ENCODE measurements at regions not wholly inside any gene's neighbourhood (a gene's known extent, or its start where the extent isn't known, plus 50 kb on each side); places are given as distances from the start of the nearest gene placed in this dataset.

DNA sequence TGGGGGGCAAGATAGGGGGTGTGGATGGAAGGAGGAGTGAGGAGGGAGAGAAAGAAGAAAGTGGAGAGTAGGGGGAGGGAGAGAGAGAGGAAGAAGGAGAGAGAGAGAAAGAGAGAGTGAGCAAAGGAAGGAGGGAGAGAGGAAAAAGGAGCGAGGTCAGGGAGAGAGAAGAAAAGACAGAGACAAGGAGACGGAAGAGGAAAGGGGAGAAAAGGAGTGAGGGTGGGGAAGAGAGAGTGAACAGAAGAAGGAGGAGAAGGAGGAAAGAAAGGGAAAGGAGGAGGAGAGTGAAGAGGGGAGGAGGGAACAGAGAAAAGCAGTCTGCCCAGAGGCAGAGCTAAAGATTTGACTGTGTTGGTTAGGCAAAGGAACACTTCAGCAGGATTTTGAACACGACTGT is 181.6 kb downstream of the MID1IP1 start:
- DNase-seq: no peak
- Histone ChIP-seq H3K36me3 (ENCODE audit: control insufficient read depth, insufficient read depth, low read length) (no peaks in the 10 kb centered on the region), H3K27ac (ENCODE audit: insufficient read depth, low read length, poor library complexity, severe bottlenecking) (no peak overlapping the region), H3K27me3 (replicated peaks; ENCODE audit: control insufficient read depth, insufficient read depth, low read length, poor library complexity, severe bottlenecking) (no peaks in the 10 kb centered on the region), H3K4me1 (ENCODE audit: control insufficient read depth, insufficient read depth, low read length, poor library complexity, severe bottlenecking) (no peaks in the 10 kb centered on the region), H3K9me3 (ENCODE audit: control insufficient read depth, low read length) (no peaks in the 10 kb centered on the region), H3K4me3 (ENCODE audit: insufficient read depth, low read depth, low read length, poor library complexity, severe bottlenecking) (no peak overlapping the region)

DNA sequence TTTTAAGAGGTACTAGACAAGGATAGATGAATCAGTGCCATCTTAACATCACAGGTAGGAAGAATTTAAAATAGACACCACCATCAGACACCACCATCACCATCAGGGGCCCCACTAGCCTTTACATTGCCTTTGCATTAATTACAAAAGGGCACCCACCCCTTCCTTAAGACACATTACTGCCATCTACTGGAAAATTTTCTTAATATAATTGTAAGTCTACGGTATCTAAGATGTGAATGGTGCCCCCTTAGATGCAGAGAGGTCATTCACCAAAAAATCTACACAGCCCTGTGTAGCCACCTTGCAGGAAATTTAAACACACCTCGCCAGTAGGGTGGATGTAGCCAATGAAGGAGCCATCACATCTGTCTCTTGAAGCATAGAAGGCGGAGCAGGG is 184.1 kb downstream of the MID1IP1 start:
- no peaks in the 10 kb centered on the region for H3K36me3 ChIP-seq (ENCODE audit: control insufficient read depth, insufficient read depth, low read length)
- no peak for DNase-seq
- no peak overlapping the region for H3K27ac ChIP-seq (ENCODE audit: insufficient read depth, low read length, poor library complexity, severe bottlenecking)
- no peaks in the 10 kb centered on the region for H3K4me1 ChIP-seq (ENCODE audit: control insufficient read depth, insufficient read depth, low read length, poor library complexity, severe bottlenecking)
- H3K4me3 ChIP-seq (ENCODE audit: insufficient read depth, low read depth, low read length, poor library complexity, severe bottlenecking): no peak overlapping the region
- no peaks in the 10 kb centered on the region for H3K9me3 ChIP-seq (ENCODE audit: control insufficient read depth, low read length)
- no peaks in the 10 kb centered on the region for H3K27me3 ChIP-seq (replicated peaks; ENCODE audit: control insufficient read depth, insufficient read depth, low read length, poor library complexity, severe bottlenecking)

DNA sequence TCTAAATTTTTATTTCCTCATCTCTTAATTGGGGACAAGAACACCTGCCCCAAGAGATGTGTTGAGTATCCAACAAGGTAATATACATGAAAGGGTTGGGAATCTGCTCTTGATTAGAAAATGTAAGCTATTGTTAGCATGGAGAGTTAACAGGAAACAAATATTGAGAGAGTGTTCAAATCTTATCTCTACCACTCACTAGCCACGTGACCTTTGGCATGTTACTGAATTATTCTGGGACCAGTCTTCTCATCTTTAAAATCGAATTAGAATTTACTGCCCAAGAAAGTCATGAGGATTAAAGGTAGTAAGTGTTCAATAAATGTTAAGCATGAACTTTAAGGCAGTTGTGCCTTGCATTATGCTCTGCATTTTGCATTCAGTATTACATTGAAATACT is 184.7 kb downstream of the MID1IP1 start:
- no peak for DNase-seq
- Histone ChIP-seq H3K36me3 (ENCODE audit: control insufficient read depth, insufficient read depth, low read length) (no peaks in the 10 kb centered on the region), H3K9me3 (ENCODE audit: control insufficient read depth, low read length) (no peaks in the 10 kb centered on the region), H3K27me3 (replicated peaks; ENCODE audit: control insufficient read depth, insufficient read depth, low read length, poor library complexity, severe bottlenecking) (no peaks in the 10 kb centered on the region), H3K4me3 (ENCODE audit: insufficient read depth, low read depth, low read length, poor library complexity, severe bottlenecking) (no peak overlapping the region), H3K27ac (ENCODE audit: insufficient read depth, low read length, poor library complexity, severe bottlenecking) (no peak overlapping the region), H3K4me1 (ENCODE audit: control insufficient read depth, insufficient read depth, low read length, poor library complexity, severe bottlenecking) (no peaks in the 10 kb centered on the region)

DNA sequence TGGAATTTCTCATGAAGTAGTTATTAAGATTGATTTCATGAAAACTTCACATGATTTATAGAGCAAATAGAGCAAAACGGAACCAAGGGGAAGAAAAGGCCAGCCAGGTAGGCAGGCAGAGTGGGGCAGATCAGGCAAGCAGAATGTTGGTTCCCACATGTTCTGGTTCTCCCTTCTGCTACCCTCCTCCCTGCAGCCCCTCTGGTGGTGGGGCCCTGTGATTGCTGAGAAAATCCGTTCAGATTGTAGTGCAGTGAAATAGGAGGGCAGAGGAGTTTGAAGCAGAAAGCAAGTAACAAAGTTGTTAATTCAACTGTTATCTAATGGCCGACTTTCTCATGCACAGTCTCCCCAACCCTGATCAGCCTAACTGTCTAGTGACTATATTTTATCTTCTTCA is 185.3 kb downstream of the MID1IP1 start:
- Histone ChIP-seq H3K36me3 (ENCODE audit: control insufficient read depth, insufficient read depth, low read length) (no peaks in the 10 kb centered on the region), H3K27me3 (replicated peaks; ENCODE audit: control insufficient read depth, insufficient read depth, low read length, poor library complexity, severe bottlenecking) (no peaks in the 10 kb centered on the region), H3K27ac (ENCODE audit: insufficient read depth, low read length, poor library complexity, severe bottlenecking) (no peak overlapping the region), H3K4me1 (ENCODE audit: control insufficient read depth, insufficient read depth, low read length, poor library complexity, severe bottlenecking) (no peaks in the 10 kb centered on the region), H3K4me3 (ENCODE audit: insufficient read depth, low read depth, low read length, poor library complexity, severe bottlenecking) (no peak overlapping the region), H3K9me3 (ENCODE audit: control insufficient read depth, low read length) (no peaks in the 10 kb centered on the region)
- no peak for DNase-seq

DNA sequence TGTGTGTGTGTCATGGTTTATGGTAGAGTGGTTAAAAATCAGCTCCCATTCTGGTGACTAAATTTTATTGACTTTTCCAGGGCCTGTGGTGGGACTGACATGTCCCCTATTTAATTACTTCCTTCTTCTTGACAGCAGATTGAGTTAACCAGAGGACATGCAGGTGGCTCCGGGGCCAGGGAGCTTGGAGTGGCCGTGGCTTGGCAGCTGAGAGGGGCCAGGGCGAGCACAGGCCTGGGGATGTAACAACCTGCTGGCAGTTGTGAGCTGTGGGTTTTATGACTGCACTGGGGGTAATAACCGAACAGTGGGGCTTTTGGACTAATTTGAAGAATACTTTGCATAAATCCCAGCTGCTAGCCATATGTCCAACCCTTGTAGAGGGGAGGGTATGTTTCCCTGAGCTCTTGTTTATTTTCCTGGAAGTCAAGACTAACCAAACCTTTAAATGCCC is 186.0 kb downstream of the MID1IP1 start:
- H3K4me3 ChIP-seq (ENCODE audit: insufficient read depth, low read depth, low read length, poor library complexity, severe bottlenecking): no peak overlapping the region
- no peak overlapping the region for H3K27ac ChIP-seq (ENCODE audit: insufficient read depth, low read length, poor library complexity, severe bottlenecking)

DNA sequence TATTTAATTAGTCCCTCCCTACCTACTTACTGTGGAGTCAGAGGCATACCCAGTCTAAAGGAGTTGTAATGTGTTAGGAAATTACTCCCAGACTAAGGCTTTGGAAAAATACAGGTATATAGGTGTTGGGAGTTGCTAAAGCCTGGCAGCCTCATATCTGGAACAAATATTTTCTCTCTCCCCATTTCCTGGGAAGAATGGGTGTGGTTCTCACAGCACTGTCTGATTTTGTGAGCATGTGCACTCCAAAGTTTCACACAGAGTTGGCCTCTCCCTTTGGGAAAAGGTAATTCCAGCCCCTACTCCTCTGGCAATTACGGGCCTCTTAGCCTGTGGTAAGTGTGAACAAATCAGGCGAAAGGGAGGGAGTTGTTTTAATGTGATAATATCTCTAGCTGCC is 187.0 kb downstream of the MID1IP1 start:
- no peaks in the 10 kb centered on the region for H3K36me3 ChIP-seq (ENCODE audit: control insufficient read depth, insufficient read depth, low read length)
- no peak for DNase-seq

More for the DNA sequence above, 186.0 kb downstream of the MID1IP1 start:
- no peak for DNase-seq
- Histone ChIP-seq H3K9me3 (ENCODE audit: control insufficient read depth, low read length) (no peaks in the 10 kb centered on the region), H3K27me3 (replicated peaks; ENCODE audit: control insufficient read depth, insufficient read depth, low read length, poor library complexity, severe bottlenecking) (no peaks in the 10 kb centered on the region), H3K4me1 (ENCODE audit: control insufficient read depth, insufficient read depth, low read length, poor library complexity, severe bottlenecking) (no peaks in the 10 kb centered on the region), H3K36me3 (ENCODE audit: control insufficient read depth, insufficient read depth, low read length) (no peaks in the 10 kb centered on the region)

DNA sequence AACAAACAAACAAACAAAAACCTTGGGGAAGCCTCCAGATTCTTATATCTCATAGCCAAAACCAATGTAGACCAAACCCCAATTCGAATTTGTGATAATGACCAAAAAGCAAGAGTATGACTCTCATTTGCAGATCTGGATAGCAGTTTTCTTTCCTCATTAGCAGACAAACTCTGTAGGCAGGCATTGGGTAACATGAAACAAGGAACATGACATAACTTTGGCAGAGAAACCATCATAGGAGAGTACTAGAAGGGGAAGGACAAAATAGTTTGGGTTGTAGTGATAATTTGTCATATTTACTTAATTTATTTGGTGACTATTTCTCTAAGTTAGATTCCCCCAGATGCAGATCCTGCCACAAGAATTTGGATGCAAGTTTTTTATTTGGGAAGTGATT is 187.8 kb downstream of the MID1IP1 start:
- no peaks in the 10 kb centered on the region for H3K4me1 ChIP-seq (ENCODE audit: control insufficient read depth, insufficient read depth, low read length, poor library complexity, severe bottlenecking)
- no peaks in the 10 kb centered on the region for H3K36me3 ChIP-seq (ENCODE audit: control insufficient read depth, insufficient read depth, low read length)
- H3K27ac ChIP-seq (ENCODE audit: insufficient read depth, low read length, poor library complexity, severe bottlenecking): no peak overlapping the region
- no peak overlapping the region for H3K4me3 ChIP-seq (ENCODE audit: insufficient read depth, low read depth, low read length, poor library complexity, severe bottlenecking)
- no peaks in the 10 kb centered on the region for H3K9me3 ChIP-seq (ENCODE audit: control insufficient read depth, low read length)
- DNase-seq: no peak
- H3K27me3 ChIP-seq (replicated peaks; ENCODE audit: control insufficient read depth, insufficient read depth, low read length, poor library complexity, severe bottlenecking): no peaks in the 10 kb centered on the region

More for the DNA sequence above, 187.0 kb downstream of the MID1IP1 start:
- Histone ChIP-seq H3K9me3 (ENCODE audit: control insufficient read depth, low read length) (no peaks in the 10 kb centered on the region), H3K27ac (ENCODE audit: insufficient read depth, low read length, poor library complexity, severe bottlenecking) (no peak overlapping the region), H3K4me1 (ENCODE audit: control insufficient read depth, insufficient read depth, low read length, poor library complexity, severe bottlenecking) (no peaks in the 10 kb centered on the region), H3K27me3 (replicated peaks; ENCODE audit: control insufficient read depth, insufficient read depth, low read length, poor library complexity, severe bottlenecking) (no peaks in the 10 kb centered on the region), H3K4me3 (ENCODE audit: insufficient read depth, low read depth, low read length, poor library complexity, severe bottlenecking) (no peak overlapping the region)

DNA sequence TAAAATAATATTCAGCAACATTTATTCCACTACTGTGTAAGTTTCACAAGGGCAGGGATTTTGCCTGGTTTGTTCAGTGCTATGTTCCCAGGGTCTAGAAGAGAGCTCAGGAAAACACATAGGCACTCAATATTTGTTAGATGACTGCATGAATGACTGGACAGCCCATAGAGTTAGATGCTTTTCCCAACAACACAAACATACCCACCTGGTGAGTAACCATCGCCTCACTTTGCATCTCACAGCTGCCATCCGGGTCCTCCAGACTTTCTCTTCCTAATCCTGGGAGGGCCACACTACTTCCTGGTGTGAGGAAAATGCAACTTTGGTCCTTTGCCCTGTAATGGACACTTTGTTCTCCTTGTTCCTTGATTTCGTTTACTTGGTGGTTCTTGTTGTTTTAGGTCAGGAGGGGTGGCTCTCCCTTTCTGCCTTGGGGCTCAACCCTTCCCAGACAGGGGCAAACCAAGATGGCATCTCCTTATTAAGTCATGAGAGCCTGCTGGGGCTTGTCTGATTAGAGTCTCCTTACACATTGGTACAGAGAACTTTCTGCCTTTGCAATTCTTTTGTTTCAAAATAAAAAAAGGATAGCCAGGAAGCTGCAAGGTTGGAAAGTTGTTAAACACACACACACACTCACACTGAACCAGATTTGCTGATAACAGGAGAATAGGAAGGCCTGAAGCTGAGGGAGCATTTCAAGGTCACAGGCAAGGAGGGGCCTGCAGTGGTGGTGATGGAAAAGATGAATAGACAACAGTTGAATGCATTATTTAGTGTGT is 190.6 kb downstream of the MID1IP1 start:
- H3K27ac ChIP-seq (ENCODE audit: insufficient read depth, low read length, poor library complexity, severe bottlenecking): no peak overlapping the region

DNA sequence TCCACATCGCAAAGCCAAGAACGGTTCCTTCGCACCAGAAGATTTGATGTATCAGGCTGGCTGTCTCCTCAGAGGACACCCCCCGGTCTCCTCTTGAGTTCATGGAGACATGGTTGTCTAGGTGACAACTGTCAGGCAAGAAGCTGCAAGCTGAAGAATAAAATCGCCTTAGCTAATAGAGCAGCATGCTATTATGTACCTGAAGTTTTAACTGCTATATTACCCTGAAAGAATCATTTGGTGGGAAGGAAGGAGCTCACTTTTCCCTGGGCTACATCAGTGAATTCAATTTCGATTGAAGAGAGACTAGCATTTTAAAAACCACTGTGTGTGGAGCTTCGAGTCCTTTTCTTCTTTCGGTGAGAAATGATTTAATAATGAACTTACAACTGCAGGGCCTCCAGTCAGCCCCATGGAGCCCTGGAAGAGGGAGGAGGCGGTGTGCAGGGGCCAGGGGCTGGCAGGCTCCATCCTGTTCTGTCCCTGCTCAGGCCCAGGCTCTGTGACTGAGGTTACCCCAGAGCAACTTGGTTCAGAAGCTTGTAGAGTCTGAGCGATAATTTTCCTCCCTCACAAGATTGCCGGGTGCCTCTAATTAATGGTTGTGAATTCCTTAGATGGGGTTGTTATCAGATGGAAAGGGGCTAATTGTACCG is 191.3 kb downstream of the MID1IP1 start:
- no peak for DNase-seq
- H3K4me3 ChIP-seq (ENCODE audit: insufficient read depth, low read depth, low read length, poor library complexity, severe bottlenecking): no peak overlapping the region
- H3K27me3 ChIP-seq (replicated peaks; ENCODE audit: control insufficient read depth, insufficient read depth, low read length, poor library complexity, severe bottlenecking): no peaks in the 10 kb centered on the region
- H3K36me3 ChIP-seq (ENCODE audit: control insufficient read depth, insufficient read depth, low read length): no peaks in the 10 kb centered on the region
- no peak overlapping the region for H3K27ac ChIP-seq (ENCODE audit: insufficient read depth, low read length, poor library complexity, severe bottlenecking)
- no peaks in the 10 kb centered on the region for H3K4me1 ChIP-seq (ENCODE audit: control insufficient read depth, insufficient read depth, low read length, poor library complexity, severe bottlenecking)
- H3K9me3 ChIP-seq (ENCODE audit: control insufficient read depth, low read length): no peaks in the 10 kb centered on the region

More for the DNA sequence above, 190.6 kb downstream of the MID1IP1 start:
- Histone ChIP-seq H3K36me3 (ENCODE audit: control insufficient read depth, insufficient read depth, low read length) (no peaks in the 10 kb centered on the region), H3K4me1 (ENCODE audit: control insufficient read depth, insufficient read depth, low read length, poor library complexity, severe bottlenecking) (no peaks in the 10 kb centered on the region), H3K9me3 (ENCODE audit: control insufficient read depth, low read length) (no peaks in the 10 kb centered on the region), H3K27me3 (replicated peaks; ENCODE audit: control insufficient read depth, insufficient read depth, low read length, poor library complexity, severe bottlenecking) (no peaks in the 10 kb centered on the region), H3K4me3 (ENCODE audit: insufficient read depth, low read depth, low read length, poor library complexity, severe bottlenecking) (no peak overlapping the region)
- no peak for DNase-seq

DNA sequence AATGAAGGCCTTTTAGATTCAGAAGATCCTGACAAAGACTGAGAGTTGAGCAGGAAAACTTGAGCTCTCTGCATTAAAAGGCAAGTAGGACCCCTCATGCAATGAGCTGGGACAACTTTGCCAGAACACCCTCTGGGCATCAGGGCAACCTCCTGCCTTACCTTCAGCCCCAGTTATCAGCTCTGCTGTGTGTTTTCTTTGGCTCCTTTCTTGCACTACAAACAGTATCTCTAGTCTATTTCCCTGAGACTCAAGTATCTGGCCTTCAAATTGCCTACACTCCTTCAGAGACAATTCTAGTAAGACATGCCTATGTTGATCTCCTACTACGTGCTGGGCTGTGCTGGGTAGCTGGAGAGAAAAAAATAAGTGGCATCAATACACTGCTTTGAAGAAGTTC is 192.2 kb downstream of the MID1IP1 start:
- Histone ChIP-seq H3K4me1 (ENCODE audit: control insufficient read depth, insufficient read depth, low read length, poor library complexity, severe bottlenecking) (no peaks in the 10 kb centered on the region), H3K9me3 (ENCODE audit: control insufficient read depth, low read length) (no peaks in the 10 kb centered on the region), H3K27ac (ENCODE audit: insufficient read depth, low read length, poor library complexity, severe bottlenecking) (no peak overlapping the region), H3K36me3 (ENCODE audit: control insufficient read depth, insufficient read depth, low read length) (no peaks in the 10 kb centered on the region), H3K27me3 (replicated peaks; ENCODE audit: control insufficient read depth, insufficient read depth, low read length, poor library complexity, severe bottlenecking) (no peaks in the 10 kb centered on the region), H3K4me3 (ENCODE audit: insufficient read depth, low read depth, low read length, poor library complexity, severe bottlenecking) (no peak overlapping the region)
- DNase-seq: no peak
